Liver (tissue), 7 donors: ENCODE measurements at regions not wholly inside any gene's neighbourhood (a gene's known extent, or its start where the extent isn't known, plus 50 kb on each side); places are given as distances from the start of the nearest gene placed in this dataset.

Experiments used
- DNase-seq: peaks from one replicate; pipeline ENCODE4 v3.0.0-alpha.2; 2017; ENCODE audit warnings: low spot score
- H3K27ac ChIP-seq, 2 donors: one replicate each; pipeline ENCODE4 v1.7.0; 2013; ENCODE audit warnings: inconsistent platforms in 2 of 2, low read length in 2 of 2, control low read depth in 1 of 2, low read depth in 1 of 2, mild to moderate bottlenecking in 1 of 2
- H3K27me3 ChIP-seq, 4 donors: one replicate each; pipeline versions ENCODE4 v1.6.1 to v1.7.0; 2013; ENCODE audit warnings: low read length in 3 of 4, inconsistent platforms in 1 of 4, mild to moderate bottlenecking in 1 of 4, moderate library complexity in 1 of 4; ENCODE audit not compliant: control insufficient read depth in 4 of 4, insufficient read depth in 4 of 4
- H3K36me3 ChIP-seq, 4 donors: one replicate each; pipeline versions ENCODE4 v1.6.1 to v1.7.0; 2013; ENCODE audit warnings: low read length in 3 of 4, mild to moderate bottlenecking in 3 of 4, low read depth in 1 of 4, moderate library complexity in 1 of 4; ENCODE audit not compliant: control insufficient read depth in 4 of 4, insufficient read depth in 3 of 4
- H3K4me1 ChIP-seq, 4 donors: one replicate each; pipeline versions ENCODE4 v1.6.1 to v1.7.0; 2013; ENCODE audit warnings: low read length in 3 of 4, mild to moderate bottlenecking in 3 of 4, moderate library complexity in 1 of 4; ENCODE audit not compliant: control insufficient read depth in 4 of 4, insufficient read depth in 4 of 4
- H3K4me3 ChIP-seq, 3 donors: one replicate each; pipeline versions ENCODE4 v1.6.1 to v1.7.0; 2013; ENCODE audit warnings: low read length in 3 of 3, control low read depth in 1 of 3, low read depth in 1 of 3, mild to moderate bottlenecking in 1 of 3
- H3K9ac ChIP-seq, 2 donors: one replicate each; pipeline ENCODE4 v1.7.0; 2013; ENCODE audit warnings: low read length in 2 of 2, mild to moderate bottlenecking in 2 of 2, moderate library complexity in 2 of 2, control low read depth in 1 of 2, low read depth in 1 of 2
- H3K9me3 ChIP-seq, 4 donors: one replicate each; pipeline versions ENCODE4 v1.6.1 to v1.7.0; 2013; ENCODE audit warnings: low read length in 3 of 4; ENCODE audit not compliant: control insufficient read depth in 4 of 4
- EGR1 ChIP-seq, 2 donors: IDR thresholded peaks; 2 replicates each; pipeline ENCODE4 v1.6.1; 2016 to 2018; ENCODE audit warnings: antibody characterized with exemption in 2 of 2, low read depth in 2 of 2
- FOXA1 ChIP-seq: IDR thresholded peaks from 2 replicates; pipeline ENCODE4 v1.6.1; 2016; ENCODE audit warnings: antibody characterized with exemption
- FOXA2 ChIP-seq: IDR thresholded peaks from 2 replicates; pipeline ENCODE4 v1.6.1; 2016; ENCODE audit warnings: antibody characterized with exemption
- GABPA ChIP-seq, 2 donors: IDR thresholded peaks in 1 of 2; conservative IDR thresholded peaks in 1 of 2; 2 replicates each; pipeline ENCODE4 v1.6.1; 2016; ENCODE audit warnings: antibody characterized with exemption in 2 of 2, mild to moderate bottlenecking in 1 of 2, moderate library complexity in 1 of 2
- HNF4A ChIP-seq, 2 donors: conservative IDR thresholded peaks; 2 replicates each; pipeline ENCODE4 v1.6.1; 2016; ENCODE audit warnings: antibody characterized with exemption in 2 of 2, mild to moderate bottlenecking in 2 of 2
- HNF4G ChIP-seq: IDR thresholded peaks from 2 replicates; pipeline ENCODE4 v1.6.1; 2016; ENCODE audit warnings: antibody characterized with exemption
- NR2F2 ChIP-seq: IDR thresholded peaks from 2 replicates; pipeline ENCODE4 v1.6.1; 2016; ENCODE audit warnings: antibody characterized with exemption
- RAD21 ChIP-seq, 2 donors: IDR thresholded peaks; 2 replicates each; pipeline ENCODE4 v1.6.1; 2016; ENCODE audit warnings: antibody characterized with exemption in 2 of 2, mild to moderate bottlenecking in 2 of 2
- RXRA ChIP-seq, 2 donors: IDR thresholded peaks; 2 replicates each; pipeline ENCODE4 v1.6.1; 2017 to 2018; ENCODE audit warnings: antibody characterized with exemption in 2 of 2, mild to moderate bottlenecking in 1 of 2
- SP1 ChIP-seq: IDR thresholded peaks from 2 replicates; pipeline ENCODE4 v1.6.1; 2018; ENCODE audit warnings: antibody characterized with exemption, mild to moderate bottlenecking
- YY1 ChIP-seq: IDR thresholded peaks from 2 replicates; pipeline ENCODE4 v1.6.1; 2016; ENCODE audit warnings: antibody characterized with exemption, mild to moderate bottlenecking
- TF ChIP-seq, protein P1 (sequence below): IDR thresholded peaks from 2 replicates; pipeline ENCODE4 v1.6.1; 2016; ENCODE audit warnings: antibody characterized with exemption, mild to moderate bottlenecking
- TF ChIP-seq, protein P2 (sequence below): IDR thresholded peaks from 2 replicates; pipeline ENCODE4 v1.6.1; 2016; ENCODE audit warnings: antibody characterized with exemption
- TF ChIP-seq, protein P3 (sequence below): fragments of 150-350 bp; IDR thresholded peaks from 2 replicates; pipeline ENCODE4 v1.5.1; 2017; ENCODE audit warnings: improper control_type of control experiment, low read depth, low read length; ENCODE audit not compliant: missing input control
- TF ChIP-seq, protein P4 (sequence below): IDR thresholded peaks from 2 replicates; pipeline ENCODE4 v1.6.1; 2016; ENCODE audit warnings: antibody characterized with exemption
- donor health status: healthy.
- donor health status: healthy.
- donor health status: healthy.
- donor health status: healthy.

DNA sequence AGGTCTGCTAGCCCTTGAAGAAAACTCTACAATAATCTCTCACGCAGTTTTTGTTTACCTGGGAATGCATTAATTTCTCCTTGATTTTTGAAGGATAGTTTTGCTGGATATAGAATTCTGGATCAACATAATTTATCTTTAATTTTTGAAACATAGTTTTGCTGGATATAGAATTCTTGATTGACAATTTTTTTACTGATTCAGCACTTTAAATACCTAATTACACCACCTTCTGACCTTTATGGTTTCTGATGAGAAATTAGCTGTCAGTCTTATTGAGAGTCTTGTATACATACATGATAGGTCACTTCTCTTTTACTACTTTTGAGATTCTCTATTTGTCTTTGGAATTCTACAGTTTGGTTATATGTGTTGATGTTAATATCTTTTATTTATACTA is 741.6 kb downstream of the FGF9 start (continued):
- TF ChIP-seq, protein P1, sequence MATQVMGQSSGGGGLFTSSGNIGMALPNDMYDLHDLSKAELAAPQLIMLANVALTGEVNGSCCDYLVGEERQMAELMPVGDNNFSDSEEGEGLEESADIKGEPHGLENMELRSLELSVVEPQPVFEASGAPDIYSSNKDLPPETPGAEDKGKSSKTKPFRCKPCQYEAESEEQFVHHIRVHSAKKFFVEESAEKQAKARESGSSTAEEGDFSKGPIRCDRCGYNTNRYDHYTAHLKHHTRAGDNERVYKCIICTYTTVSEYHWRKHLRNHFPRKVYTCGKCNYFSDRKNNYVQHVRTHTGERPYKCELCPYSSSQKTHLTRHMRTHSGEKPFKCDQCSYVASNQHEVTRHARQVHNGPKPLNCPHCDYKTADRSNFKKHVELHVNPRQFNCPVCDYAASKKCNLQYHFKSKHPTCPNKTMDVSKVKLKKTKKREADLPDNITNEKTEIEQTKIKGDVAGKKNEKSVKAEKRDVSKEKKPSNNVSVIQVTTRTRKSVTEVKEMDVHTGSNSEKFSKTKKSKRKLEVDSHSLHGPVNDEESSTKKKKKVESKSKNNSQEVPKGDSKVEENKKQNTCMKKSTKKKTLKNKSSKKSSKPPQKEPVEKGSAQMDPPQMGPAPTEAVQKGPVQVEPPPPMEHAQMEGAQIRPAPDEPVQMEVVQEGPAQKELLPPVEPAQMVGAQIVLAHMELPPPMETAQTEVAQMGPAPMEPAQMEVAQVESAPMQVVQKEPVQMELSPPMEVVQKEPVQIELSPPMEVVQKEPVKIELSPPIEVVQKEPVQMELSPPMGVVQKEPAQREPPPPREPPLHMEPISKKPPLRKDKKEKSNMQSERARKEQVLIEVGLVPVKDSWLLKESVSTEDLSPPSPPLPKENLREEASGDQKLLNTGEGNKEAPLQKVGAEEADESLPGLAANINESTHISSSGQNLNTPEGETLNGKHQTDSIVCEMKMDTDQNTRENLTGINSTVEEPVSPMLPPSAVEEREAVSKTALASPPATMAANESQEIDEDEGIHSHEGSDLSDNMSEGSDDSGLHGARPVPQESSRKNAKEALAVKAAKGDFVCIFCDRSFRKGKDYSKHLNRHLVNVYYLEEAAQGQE, result no peak

DNA sequence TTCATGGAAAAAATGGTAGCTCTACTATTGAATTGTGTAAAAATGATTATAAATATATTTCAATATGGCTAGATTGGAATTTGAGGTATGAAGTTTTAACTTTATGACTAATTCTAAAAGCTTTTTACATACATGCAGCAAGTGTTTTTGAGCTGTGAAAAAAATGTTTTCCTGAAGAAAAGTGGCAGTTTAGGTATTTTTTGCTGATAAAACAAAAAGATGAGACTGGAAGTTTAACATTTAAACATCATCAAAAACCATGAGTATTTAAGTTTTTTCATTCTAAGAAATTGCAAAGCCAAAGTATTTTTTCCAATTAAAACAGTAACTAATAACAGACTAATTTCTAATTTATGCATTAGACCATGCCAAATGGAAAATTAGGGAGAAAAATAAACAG is 751.1 kb downstream of the FGF9 start:
- Histone ChIP-seq H3K27me3 (peaks cover 0 to 2% (median 0%) of the 10 kb centered on the region in 4 donors), H3K4me1 (no peaks in the 10 kb centered on the region), H3K9me3 (no peaks in the 10 kb centered on the region), H3K27ac (no peak overlapping the region), H3K36me3 (no peaks in the 10 kb centered on the region), H3K4me3 (no peak overlapping the region), H3K9ac (no peak overlapping the region)
- DNase-seq, result no peak
- TF ChIP-seq HNF4G, result no peak
- TF ChIP-seq HNF4A (conservative IDR thresholded peaks at IDR 0.05), result no peak
- TF ChIP-seq FOXA1, result no peak
- TF ChIP-seq, protein P1, result no peak
- no peak for TF ChIP-seq SP1
- TF ChIP-seq FOXA2, result no peak
- TF ChIP-seq RAD21 (IDR thresholded peaks at IDR 0.05), result no peak
- TF ChIP-seq, protein P2, sequence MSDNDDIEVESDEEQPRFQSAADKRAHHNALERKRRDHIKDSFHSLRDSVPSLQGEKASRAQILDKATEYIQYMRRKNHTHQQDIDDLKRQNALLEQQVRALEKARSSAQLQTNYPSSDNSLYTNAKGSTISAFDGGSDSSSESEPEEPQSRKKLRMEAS, result no peak
- no peak for TF ChIP-seq GABPA (IDR thresholded peaks at IDR 0.05 in 1 of 2, conservative IDR thresholded peaks at IDR 0.05 in 1 of 2)
- TF ChIP-seq EGR1 (IDR thresholded peaks at IDR 0.05; ENCODE audit: low read depth in 2 of 2), result no peak
- no peak for TF ChIP-seq YY1
- TF ChIP-seq RXRA (IDR thresholded peaks at IDR 0.05), result no peak
- TF ChIP-seq NR2F2, result no peak
- TF ChIP-seq, protein P3, sequence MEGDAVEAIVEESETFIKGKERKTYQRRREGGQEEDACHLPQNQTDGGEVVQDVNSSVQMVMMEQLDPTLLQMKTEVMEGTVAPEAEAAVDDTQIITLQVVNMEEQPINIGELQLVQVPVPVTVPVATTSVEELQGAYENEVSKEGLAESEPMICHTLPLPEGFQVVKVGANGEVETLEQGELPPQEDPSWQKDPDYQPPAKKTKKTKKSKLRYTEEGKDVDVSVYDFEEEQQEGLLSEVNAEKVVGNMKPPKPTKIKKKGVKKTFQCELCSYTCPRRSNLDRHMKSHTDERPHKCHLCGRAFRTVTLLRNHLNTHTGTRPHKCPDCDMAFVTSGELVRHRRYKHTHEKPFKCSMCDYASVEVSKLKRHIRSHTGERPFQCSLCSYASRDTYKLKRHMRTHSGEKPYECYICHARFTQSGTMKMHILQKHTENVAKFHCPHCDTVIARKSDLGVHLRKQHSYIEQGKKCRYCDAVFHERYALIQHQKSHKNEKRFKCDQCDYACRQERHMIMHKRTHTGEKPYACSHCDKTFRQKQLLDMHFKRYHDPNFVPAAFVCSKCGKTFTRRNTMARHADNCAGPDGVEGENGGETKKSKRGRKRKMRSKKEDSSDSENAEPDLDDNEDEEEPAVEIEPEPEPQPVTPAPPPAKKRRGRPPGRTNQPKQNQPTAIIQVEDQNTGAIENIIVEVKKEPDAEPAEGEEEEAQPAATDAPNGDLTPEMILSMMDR, result no peak
- TF ChIP-seq, protein P4, sequence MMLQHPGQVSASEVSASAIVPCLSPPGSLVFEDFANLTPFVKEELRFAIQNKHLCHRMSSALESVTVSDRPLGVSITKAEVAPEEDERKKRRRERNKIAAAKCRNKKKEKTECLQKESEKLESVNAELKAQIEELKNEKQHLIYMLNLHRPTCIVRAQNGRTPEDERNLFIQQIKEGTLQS, result no peak
